Upper lobe of right lung (tissue), 1 donor: ENCODE measurements at regions not wholly inside any gene's neighbourhood (a gene's known extent, or its start where the extent isn't known, plus 50 kb on each side); places are given as distances from the start of the nearest gene placed in this dataset.

Source experiments
- ATAC-seq: fragments of 200-7000 bp; cut with Tn5 transposase; one replicate; pipeline ENCODE4 v1.9.1; 2020; ENCODE audit warnings: mild to moderate bottlenecking, moderate library complexity
- DNase-seq: peaks from one replicate; pipeline ENCODE4 v3.0.0-alpha.2; 2020
- H3K27ac ChIP-seq: fragments of 200-600 bp; one replicate; pipeline ENCODE4 v1.8.0; 2022
- H3K27me3 ChIP-seq: fragments of 200-600 bp; one replicate; pipeline ENCODE4 v1.8.0; 2022; ENCODE audit warnings: mild to moderate bottlenecking
- H3K36me3 ChIP-seq: fragments of 200-600 bp; one replicate; pipeline ENCODE4 v1.8.0; 2022
- H3K4me1 ChIP-seq: fragments of 200-600 bp; one replicate; pipeline ENCODE4 v1.8.0; 2022
- H3K4me3 ChIP-seq: fragments of 200-600 bp; one replicate; pipeline ENCODE4 v1.8.0; 2022; ENCODE audit warnings: mild to moderate bottlenecking
- H3K9me3 ChIP-seq: fragments of 200-600 bp; one replicate; pipeline ENCODE4 v1.8.0; 2022
- CTCF ChIP-seq: fragments of 200-600 bp; IDR thresholded peaks from one replicate; pipeline ENCODE4 v1.8.0; 2022; ENCODE audit warnings: antibody characterized with exemption
- intact Hi-C: fragments of 100-400 bp; cut with DNase I; formaldehyde crosslinking; loops from one replicate; pipeline ENCODE4 v1.11.0; 2022
- donor health status: DM: no; HTN: yes; CAD: no; lungs with severe emphysema.

GRCh38 chr14:65296876-65297275 is 115.7 kb upstream of the FUT8 start:
- no peaks in the 10 kb centered on the region for H3K27me3 ChIP-seq
- TF ChIP-seq CTCF = no peak
- ATAC-seq (no peak), DNase-seq (no peak)
- H3K9me3 ChIP-seq = no peaks in the 10 kb centered on the region
- no peak overlapping the region for H3K27ac ChIP-seq
- H3K4me3 ChIP-seq = no peak overlapping the region
- intact Hi-C loops = no loop called here
- H3K36me3 ChIP-seq = no peaks in the 10 kb centered on the region
- H3K4me1 ChIP-seq = no peaks in the 10 kb centered on the region

GRCh38 chr14:65297744-65298143 is 114.8 kb upstream of the FUT8 start:
- peak; percentile 53 for ATAC-seq
- TF ChIP-seq CTCF = no peak
- Histone ChIP-seq H3K36me3 (no peaks in the 10 kb centered on the region), H3K27ac (no peak overlapping the region), H3K4me1 (no peaks in the 10 kb centered on the region), H3K9me3 (no peaks in the 10 kb centered on the region), H3K27me3 (no peaks in the 10 kb centered on the region), H3K4me3 (no peak overlapping the region)
- DNase-seq = no peak
- intact Hi-C loops = no loop called here

- Histone ChIP-seq H3K36me3 (no peaks in the 10 kb centered on the region), H3K27ac (no peak overlapping the region), H3K9me3 (no peaks in the 10 kb centered on the region), H3K4me3 (no peak overlapping the region), H3K4me1 (no peaks in the 10 kb centered on the region), H3K27me3 (no peaks in the 10 kb centered on the region)
- intact Hi-C loops = no loop called here
- no peak for DNase-seq
- peak; percentile 49 for ATAC-seq
- no peak for TF ChIP-seq CTCF
Measured at GRCh38 chr14:65299826-65300225, 112.7 kb upstream of the FUT8 start.

GRCh38 chr14:65301862-65302539 is 110.5 kb upstream of the FUT8 start:
- no peaks in the 10 kb centered on the region for H3K36me3 ChIP-seq
- no peak overlapping the region for H3K4me3 ChIP-seq
- no peaks in the 10 kb centered on the region for H3K27me3 ChIP-seq
- TF ChIP-seq CTCF = no peak
- no peaks in the 10 kb centered on the region for H3K9me3 ChIP-seq
- ATAC-seq (peak; percentile 52), DNase-seq (no peak)
- H3K27ac ChIP-seq = no peak overlapping the region
- intact Hi-C loops = no loop called here
- no peaks in the 10 kb centered on the region for H3K4me1 ChIP-seq

- peak; percentile 6 for ATAC-seq
- no peak overlapping the region for H3K27ac ChIP-seq
Measured at GRCh38 chr14:65302571-65303189, 109.8 kb upstream of the FUT8 start.

More at GRCh38 chr14:65302571-65303189, 109.8 kb upstream of the FUT8 start:
- H3K4me3 ChIP-seq = no peak overlapping the region
- no peaks in the 10 kb centered on the region for H3K4me1 ChIP-seq
- intact Hi-C loops = no loop called here
- DNase-seq = no peak
- no peaks in the 10 kb centered on the region for H3K27me3 ChIP-seq
- no peaks in the 10 kb centered on the region for H3K36me3 ChIP-seq
- no peaks in the 10 kb centered on the region for H3K9me3 ChIP-seq
- TF ChIP-seq CTCF = no peak
